Gastrocnemius medialis (tissue), 4 donors: ENCODE measurements at regions not wholly inside any gene's neighbourhood (a gene's known extent, or its start where the extent isn't known, plus 50 kb on each side); places are given as distances from the start of the nearest gene placed in this dataset.
"Not testable (repeated sequence)": the region's sequence is repeated elsewhere in the genome, so short reads cannot be mapped to it uniquely, and the experiment has no call there.

Source experiments
- ATAC-seq, 2 donors: fragments of 150-250 bp; one replicate each; pipeline ENCODE4 v1.9.1; 2016
- DNase-seq, 2 donors: peaks; one replicate each; pipeline ENCODE4 v3.0.0-alpha.2; 2019
- H3K27ac ChIP-seq, 4 donors: fragments of 200-600 bp; sonication (generic); 1 replicate in 1 of 4; 2 replicates in 3 of 4; pipeline ENCODE4 v1.5.1; 2016 to 2018; ENCODE audit warnings: mild to moderate bottlenecking in 2 of 4, moderate library complexity in 1 of 4
- H3K27me3 ChIP-seq, 3 donors: fragments of 200-600 bp; sonication (generic) in 2 of 3; 1 replicate in 1 of 3; 2 replicates in 2 of 3; pipeline versions ENCODE4 v1.5.1 to v1.6.0; 2016 to 2019; ENCODE audit warnings: mild to moderate bottlenecking in 1 of 3, moderate library complexity in 1 of 3
- H3K36me3 ChIP-seq, 2 donors: fragments of 200-600 bp; sonication (generic) in 1 of 2; one replicate each; pipeline ENCODE4 v1.5.1; 2017 to 2018
- H3K4me1 ChIP-seq, 2 donors: fragments of 200-600 bp; sonication (generic) in 1 of 2; one replicate each; pipeline ENCODE4 v1.5.1; 2016 to 2017; ENCODE audit warnings: mild to moderate bottlenecking in 2 of 2
- H3K4me3 ChIP-seq, 4 donors: fragments of 200-600 bp; sonication (generic) in 3 of 4; 1 replicate in 1 of 4; 2 replicates in 3 of 4; pipeline ENCODE4 v1.5.1; 2016 to 2019; ENCODE audit warnings: mild to moderate bottlenecking in 2 of 4
- H3K9me3 ChIP-seq, 3 donors: fragments of 200-600 bp; sonication (generic) in 2 of 3; 1 replicate in 1 of 3; 2 replicates in 2 of 3; pipeline ENCODE4 v1.5.1; 2016 to 2019
- POLR2A ChIP-seq, 2 donors: fragments of 450-650 bp; IDR thresholded peaks; one replicate each; pipeline ENCODE4 v1.6.1; 2017; ENCODE audit warnings: antibody characterized with exemption in 2 of 2, mild to moderate bottlenecking in 2 of 2, moderate library complexity in 2 of 2
- in situ Hi-C, 4 donors: fragments of 200-750 bp; cut with MboI; loops; one replicate each; pipeline versions ENCODE4 v1.15.0 to v1.8.0; 2017; ENCODE audit warnings: low sequenced_read_pairs in 4 of 4
- intact Hi-C: fragments of 100-400 bp; cut with DNase I; formaldehyde crosslinking; loops from one replicate; pipeline ENCODE4 v1.15.1; 2023; ENCODE audit warnings: low total_unique reads
- TF ChIP-seq, protein P1 (sequence below), 5 experiments: fragments of 450-650 bp in 3 of 5; fragments of 200-600 bp in 2 of 5; sonication (generic) in 2 of 5; IDR thresholded peaks in 4 of 5; conservative IDR thresholded peaks in 1 of 5; 1 replicate in 4 of 5; 2 replicates in 1 of 5; pipeline ENCODE4 v1.5.1; 2016 to 2019; ENCODE audit warnings: antibody characterized with exemption in 5 of 5, mild to moderate bottlenecking in 3 of 5, moderate library complexity in 3 of 5

GRCh38 chr3:25844891-25845290, 55.0 kb downstream of the OXSM start:
- no peak overlapping the region for H3K27ac ChIP-seq
- intact Hi-C loops (loop anchor here (5.0 kb wide), 1 partner anchor 272 kb away; no protein-coding TSS in a partner anchor), in situ Hi-C loops (loop anchor here (10.0 to 25.0 kb wide), 2 partner anchors 867 to 870 kb away; no protein-coding TSS in a partner anchor)
- H3K9me3 ChIP-seq: no peaks in the 10 kb centered on the region
- no peak overlapping the region for H3K4me3 ChIP-seq
- no peaks in the 10 kb centered on the region for H3K4me1 ChIP-seq
- no peaks in the 10 kb centered on the region for H3K36me3 ChIP-seq
- H3K27me3 ChIP-seq: no peaks in the 10 kb centered on the region
- TF ChIP-seq, protein P1, sequence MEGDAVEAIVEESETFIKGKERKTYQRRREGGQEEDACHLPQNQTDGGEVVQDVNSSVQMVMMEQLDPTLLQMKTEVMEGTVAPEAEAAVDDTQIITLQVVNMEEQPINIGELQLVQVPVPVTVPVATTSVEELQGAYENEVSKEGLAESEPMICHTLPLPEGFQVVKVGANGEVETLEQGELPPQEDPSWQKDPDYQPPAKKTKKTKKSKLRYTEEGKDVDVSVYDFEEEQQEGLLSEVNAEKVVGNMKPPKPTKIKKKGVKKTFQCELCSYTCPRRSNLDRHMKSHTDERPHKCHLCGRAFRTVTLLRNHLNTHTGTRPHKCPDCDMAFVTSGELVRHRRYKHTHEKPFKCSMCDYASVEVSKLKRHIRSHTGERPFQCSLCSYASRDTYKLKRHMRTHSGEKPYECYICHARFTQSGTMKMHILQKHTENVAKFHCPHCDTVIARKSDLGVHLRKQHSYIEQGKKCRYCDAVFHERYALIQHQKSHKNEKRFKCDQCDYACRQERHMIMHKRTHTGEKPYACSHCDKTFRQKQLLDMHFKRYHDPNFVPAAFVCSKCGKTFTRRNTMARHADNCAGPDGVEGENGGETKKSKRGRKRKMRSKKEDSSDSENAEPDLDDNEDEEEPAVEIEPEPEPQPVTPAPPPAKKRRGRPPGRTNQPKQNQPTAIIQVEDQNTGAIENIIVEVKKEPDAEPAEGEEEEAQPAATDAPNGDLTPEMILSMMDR (IDR thresholded peaks at IDR 0.05 in 4 of 5, conservative IDR thresholded peaks at IDR 0.05 in 1 of 5): no peak
- no peak for TF ChIP-seq POLR2A (IDR thresholded peaks at IDR 0.05)
- ATAC-seq: no peak
- no peak for DNase-seq

GRCh38 chr3:25846282-25846681, 56.4 kb downstream of the OXSM start:
- in situ Hi-C loops (loop anchor here (10.0 to 25.0 kb wide), 2 partner anchors 866 to 869 kb away; no protein-coding TSS in a partner anchor), intact Hi-C loops (no loop called here)
- TF ChIP-seq POLR2A (IDR thresholded peaks at IDR 0.05): no peak
- TF ChIP-seq, protein P1 (IDR thresholded peaks at IDR 0.05 in 4 of 5, conservative IDR thresholded peaks at IDR 0.05 in 1 of 5): no peak
- Histone ChIP-seq H3K27ac (no peak overlapping the region), H3K9me3 (no peaks in the 10 kb centered on the region), H3K36me3 (no peaks in the 10 kb centered on the region), H3K27me3 (no peaks in the 10 kb centered on the region), H3K4me3 (no peak overlapping the region), H3K4me1 (no peaks in the 10 kb centered on the region)
- DNase-seq (no peak), ATAC-seq (no peak)

GRCh38 chr3:25849091-25849490, 59.2 kb downstream of the OXSM start:
- Histone ChIP-seq H3K4me3 (no peak overlapping the region), H3K27ac (no peak overlapping the region), H3K9me3 (no peaks in the 10 kb centered on the region), H3K4me1 (no peaks in the 10 kb centered on the region), H3K27me3 (no peaks in the 10 kb centered on the region), H3K36me3 (no peaks in the 10 kb centered on the region)
- TF ChIP-seq, protein P1 (IDR thresholded peaks at IDR 0.05 in 4 of 5, conservative IDR thresholded peaks at IDR 0.05 in 1 of 5): no peak
- no peak for TF ChIP-seq POLR2A (IDR thresholded peaks at IDR 0.05)
- in situ Hi-C loops: loop anchor here (10.0 to 25.0 kb wide), 2 partner anchors 863 to 866 kb away; no protein-coding TSS in a partner anchor
- ATAC-seq (no peak), DNase-seq (no peak)
- intact Hi-C loops: no loop called here

GRCh38 chr3:25849641-25850385, 59.9 kb downstream of the OXSM start:
- TF ChIP-seq POLR2A (IDR thresholded peaks at IDR 0.05): no peak
- TF ChIP-seq, protein P1 (IDR thresholded peaks at IDR 0.05 in 4 of 5, conservative IDR thresholded peaks at IDR 0.05 in 1 of 5): no peak
- no peaks in the 10 kb centered on the region for H3K4me1 ChIP-seq
- H3K27ac ChIP-seq: no peak overlapping the region
- DNase-seq (no peak), ATAC-seq (no peak)
- no peaks in the 10 kb centered on the region for H3K27me3 ChIP-seq
- no peak overlapping the region for H3K4me3 ChIP-seq
- in situ Hi-C loops (loop anchor here (5.0 to 25.0 kb wide), 5 partner anchors 188 to 865 kb away; partner anchors contain the start of gene TOP2B (in 1 of the 4)), intact Hi-C loops (no loop called here)
- H3K9me3 ChIP-seq: no peaks in the 10 kb centered on the region
- no peaks in the 10 kb centered on the region for H3K36me3 ChIP-seq

DNA sequence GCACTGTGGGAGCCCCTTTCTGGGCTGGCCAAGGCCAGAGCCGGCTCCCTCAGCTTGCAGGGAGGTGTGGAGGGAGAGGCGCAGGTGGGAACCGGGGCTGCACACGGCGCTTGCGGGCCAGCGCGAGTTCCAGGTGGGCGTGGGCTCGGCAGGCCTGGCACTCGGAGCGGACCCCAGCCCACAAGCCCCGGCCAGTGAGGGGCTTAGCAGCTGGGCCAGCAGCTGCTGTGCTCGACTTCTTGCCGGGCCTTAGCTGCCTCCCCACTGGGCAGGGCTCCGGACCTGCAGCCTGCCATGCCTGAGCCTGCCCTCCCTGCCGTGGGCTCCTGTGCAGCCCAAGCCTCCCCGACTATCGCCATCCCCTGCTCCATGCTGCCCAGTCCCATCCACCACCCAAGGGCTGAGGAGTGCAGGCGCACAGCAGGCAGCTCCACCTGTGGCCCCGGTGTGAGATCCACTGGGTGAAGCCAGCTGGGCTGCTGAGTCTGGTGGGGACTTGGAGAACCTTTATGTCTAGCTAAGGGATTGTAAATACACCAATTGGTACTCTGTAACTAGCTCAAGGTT, 61.9 kb downstream of the OXSM start:
- in situ Hi-C loops: loop anchor here in 3 of 4 donors (5.0 to 25.0 kb wide), 3 partner anchors 189 to 207 kb away; partner anchors contain the start of gene TOP2B (in 1 of the 3)
- H3K27me3 ChIP-seq, DNase-seq, H3K36me3 ChIP-seq, intact Hi-C loops, ATAC-seq, H3K27ac ChIP-seq, H3K4me3 ChIP-seq, H3K9me3 ChIP-seq, H3K4me1 ChIP-seq: not testable (repeated sequence)
